Activated B cell treated with CpG ODN at 0.5 μM for 24 hours (primary cell): ENCODE measurements at regions not wholly inside any gene's neighbourhood (a gene's known extent, or its start where the extent isn't known, plus 50 kb on each side); places are given as distances from the start of the nearest gene placed in this dataset.

Experiments used
- ATAC-seq: fragments of 200-7000 bp; cut with Tn5 transposase; one replicate; pipeline ENCODE4 v1.10.0; 2021; ENCODE audit warnings: low read depth, mild to moderate bottlenecking, moderate library complexity
- CTCF ChIA-PET: fragments of 350-600 bp; sonication (Branson Sonifier 250); formaldehyde crosslinking; loops from one replicate; lab custom pipeline; 2021; ENCODE audit warnings: antibody characterized with exemption; lab: Charles Lee
- POLR2A ChIA-PET: fragments of 350-600 bp; sonication (Branson Sonifier 250); formaldehyde crosslinking; loops from one replicate; lab custom pipeline; 2021; ENCODE audit warnings: antibody characterized with exemption; lab: Charles Lee
- DNase-seq: peaks from one replicate; pipeline ENCODE4 v3.0.0; 2022
- H3K27ac Mint-ChIP-seq: one replicate; pipeline ENCODE4 v1.8.0; 2020; ENCODE audit warnings: mixed read lengths
- H3K27me3 Mint-ChIP-seq: one replicate; pipeline ENCODE4 v1.8.0; 2021; ENCODE audit warnings: mixed read lengths
- H3K36me3 Mint-ChIP-seq: one replicate; pipeline ENCODE4 v1.8.0; 2021; ENCODE audit warnings: low read depth, mixed read lengths
- H3K4me1 Mint-ChIP-seq: one replicate; pipeline ENCODE4 v1.8.0; 2021; ENCODE audit warnings: mixed read lengths
- H3K4me3 Mint-ChIP-seq: one replicate; pipeline ENCODE4 v1.8.0; 2020; ENCODE audit warnings: mild to moderate bottlenecking, mixed read lengths
- H3K9me3 Mint-ChIP-seq: one replicate; pipeline ENCODE4 v1.8.0; 2020; ENCODE audit warnings: mixed read lengths
- intact Hi-C: fragments of 100-400 bp; cut with micrococcal nuclease; formaldehyde crosslinking; loops from one replicate; pipeline ENCODE4 v1.15.1; 2024
- TF ChIP-seq, protein P1 (sequence below): fragments of 200-600 bp; IDR thresholded peaks from one replicate; pipeline ENCODE4 v1.8.0; 2022; ENCODE audit warnings: antibody characterized with exemption, mild to moderate bottlenecking

GRCh38 chrX:23269923-23270322 lies 64.7 kb upstream of the PTCHD1 start:
- intact Hi-C loops: no loop called here
- Mint-ChIP-seq H3K36me3 (no peaks in the 10 kb centered on the region), H3K27me3 (no peaks in the 10 kb centered on the region), H3K4me3 (no peak overlapping the region), H3K27ac (no peak overlapping the region), H3K9me3 (no peaks in the 10 kb centered on the region), H3K4me1 (no peaks in the 10 kb centered on the region)
- DNase-seq: no peak
- TF ChIP-seq, protein P1, sequence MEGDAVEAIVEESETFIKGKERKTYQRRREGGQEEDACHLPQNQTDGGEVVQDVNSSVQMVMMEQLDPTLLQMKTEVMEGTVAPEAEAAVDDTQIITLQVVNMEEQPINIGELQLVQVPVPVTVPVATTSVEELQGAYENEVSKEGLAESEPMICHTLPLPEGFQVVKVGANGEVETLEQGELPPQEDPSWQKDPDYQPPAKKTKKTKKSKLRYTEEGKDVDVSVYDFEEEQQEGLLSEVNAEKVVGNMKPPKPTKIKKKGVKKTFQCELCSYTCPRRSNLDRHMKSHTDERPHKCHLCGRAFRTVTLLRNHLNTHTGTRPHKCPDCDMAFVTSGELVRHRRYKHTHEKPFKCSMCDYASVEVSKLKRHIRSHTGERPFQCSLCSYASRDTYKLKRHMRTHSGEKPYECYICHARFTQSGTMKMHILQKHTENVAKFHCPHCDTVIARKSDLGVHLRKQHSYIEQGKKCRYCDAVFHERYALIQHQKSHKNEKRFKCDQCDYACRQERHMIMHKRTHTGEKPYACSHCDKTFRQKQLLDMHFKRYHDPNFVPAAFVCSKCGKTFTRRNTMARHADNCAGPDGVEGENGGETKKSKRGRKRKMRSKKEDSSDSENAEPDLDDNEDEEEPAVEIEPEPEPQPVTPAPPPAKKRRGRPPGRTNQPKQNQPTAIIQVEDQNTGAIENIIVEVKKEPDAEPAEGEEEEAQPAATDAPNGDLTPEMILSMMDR: no peak
- ChIA-PET CTCF (no interaction called here), POLR2A (no interaction called here)
- no peak for ATAC-seq

GRCh38 chrX:23271026-23271425 lies 63.6 kb upstream of the PTCHD1 start:
- TF ChIP-seq, protein P1: no peak
- CTCF ChIA-PET: no interaction called here
- H3K36me3 Mint-ChIP-seq: no peaks in the 10 kb centered on the region
- POLR2A ChIA-PET: no interaction called here
- ATAC-seq (no peak), DNase-seq (no peak)
- H3K27me3 Mint-ChIP-seq: no peaks in the 10 kb centered on the region
- intact Hi-C loops: no loop called here
- no peaks in the 10 kb centered on the region for H3K9me3 Mint-ChIP-seq
- H3K4me1 Mint-ChIP-seq: no peaks in the 10 kb centered on the region
- no peak overlapping the region for H3K4me3 Mint-ChIP-seq
- no peak overlapping the region for H3K27ac Mint-ChIP-seq

DNA sequence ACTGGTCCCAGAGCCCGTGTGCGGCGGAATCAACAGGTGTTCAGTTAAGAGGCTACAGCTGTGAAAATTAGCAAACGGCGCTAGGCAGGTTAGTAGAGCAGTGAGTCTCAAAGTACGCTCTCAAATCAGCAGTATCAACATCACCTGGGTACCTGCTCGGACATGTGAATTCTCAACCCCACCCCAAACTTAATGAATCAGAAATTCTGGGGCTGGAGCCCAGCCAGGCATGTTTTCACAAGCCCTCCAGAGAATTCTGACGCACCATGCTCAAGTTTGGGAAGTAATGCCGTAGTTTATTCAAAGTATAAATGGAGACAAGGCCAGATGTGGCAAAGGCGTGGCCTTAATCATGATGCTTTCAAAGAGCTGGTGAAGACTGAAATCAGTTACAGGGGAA lies 58.2 kb upstream of the PTCHD1 start:
- H3K4me3 Mint-ChIP-seq: no peak overlapping the region
- TF ChIP-seq, protein P1: no peak

More for the DNA sequence above, 58.2 kb upstream of the PTCHD1 start:
- no peaks in the 10 kb centered on the region for H3K4me1 Mint-ChIP-seq
- DNase-seq (no peak), ATAC-seq (no peak)
- POLR2A ChIA-PET: no interaction called here
- no peaks in the 10 kb centered on the region for H3K36me3 Mint-ChIP-seq
- no peaks in the 10 kb centered on the region for H3K9me3 Mint-ChIP-seq
- no peak overlapping the region for H3K27ac Mint-ChIP-seq
- CTCF ChIA-PET: no interaction called here
- no peaks in the 10 kb centered on the region for H3K27me3 Mint-ChIP-seq
- intact Hi-C loops: no loop called here
